ENCODE measurements at regions not wholly inside any gene's neighbourhood (a gene's known extent, or its start where the extent isn't known, plus 50 kb on each side); places are given as distances from the start of the nearest gene placed in this dataset.
"Not testable (repeated sequence)": the region's sequence is repeated elsewhere in the genome, so short reads cannot be mapped to it uniquely, and the experiment has no call there.

- no peak for DNase-seq
Observed at GRCh38 chr18:41899535-41899934, 55.5 kb upstream of the PIK3C3 start.

GRCh38 chr18:41893432-41893831 lies 61.6 kb upstream of the PIK3C3 start:
- DNase-seq: no peak

- DNase-seq: no peak
Observed at GRCh38 chr18:41887100-41887499, 67.9 kb upstream of the PIK3C3 start.

GRCh38 chr18:41886126-41886807 lies 68.8 kb upstream of the PIK3C3 start:
- DNase-seq: peak; percentile 3

- DNase-seq: no peak
Observed at GRCh38 chr18:41881285-41881684, 73.7 kb upstream of the PIK3C3 start.

- no peak for DNase-seq
Observed at GRCh38 chr18:41879256-41879655, 75.8 kb upstream of the PIK3C3 start.

GRCh38 chr18:41875094-41875780 lies 79.8 kb upstream of the PIK3C3 start:
- no peak for DNase-seq

GRCh38 chr18:41873730-41874129 lies 81.3 kb upstream of the PIK3C3 start:
- no peak for DNase-seq

- DNase-seq: no peak
Observed at GRCh38 chr18:41872206-41872605, 82.8 kb upstream of the PIK3C3 start.

GRCh38 chr18:41871229-41872000 lies 83.6 kb upstream of the PIK3C3 start:
- DNase-seq: no peak

GRCh38 chr18:41870817-41871216 lies 84.2 kb upstream of the PIK3C3 start:
- no peak for DNase-seq

GRCh38 chr18:41870191-41870590 lies 84.8 kb upstream of the PIK3C3 start:
- no peak for DNase-seq

- not testable (repeated sequence) for DNase-seq
Observed at GRCh38 chr18:41865796-41866195, 89.2 kb upstream of the PIK3C3 start.

- DNase-seq: no peak
Observed at GRCh38 chr18:41864216-41864615, 90.8 kb upstream of the PIK3C3 start.

GRCh38 chr18:41862921-41863320 lies 92.1 kb upstream of the PIK3C3 start:
- no peak for DNase-seq

GRCh38 chr18:41860987-41861386 lies 94.0 kb upstream of the PIK3C3 start:
- no peak for DNase-seq

GRCh38 chr18:41858761-41859555 lies 96.1 kb upstream of the PIK3C3 start:
- no peak for DNase-seq

GRCh38 chr18:41853280-41853679 lies 101.8 kb upstream of the PIK3C3 start:
- DNase-seq: no peak

- DNase-seq: no peak
Observed at GRCh38 chr18:41850781-41851180, 104.3 kb upstream of the PIK3C3 start.

- no peak for DNase-seq
Observed at GRCh38 chr18:41849632-41850031, 105.4 kb upstream of the PIK3C3 start.

GRCh38 chr18:41845563-41845962 lies 109.5 kb upstream of the PIK3C3 start:
- DNase-seq: no peak

- DNase-seq: no peak
Observed at GRCh38 chr18:41842886-41843285, 112.1 kb upstream of the PIK3C3 start.
